NK-92 treated with Interleukin-12 subunit alpha and Interleukin-12 subunit beta, amount 100 ng/mL, for 24 hours (cell line): ENCODE measurements at regions not wholly inside any gene's neighbourhood (a gene's known extent, or its start where the extent isn't known, plus 50 kb on each side); places are given as distances from the start of the nearest gene placed in this dataset.
"Not testable (repeated sequence)": the region's sequence is repeated elsewhere in the genome, so short reads cannot be mapped to it uniquely, and the experiment has no call there.

Experiments
- DNase-seq: peaks from one replicate; lab custom pipeline; 2025; lab: John Stamatoyannopoulos, UW

DNA sequence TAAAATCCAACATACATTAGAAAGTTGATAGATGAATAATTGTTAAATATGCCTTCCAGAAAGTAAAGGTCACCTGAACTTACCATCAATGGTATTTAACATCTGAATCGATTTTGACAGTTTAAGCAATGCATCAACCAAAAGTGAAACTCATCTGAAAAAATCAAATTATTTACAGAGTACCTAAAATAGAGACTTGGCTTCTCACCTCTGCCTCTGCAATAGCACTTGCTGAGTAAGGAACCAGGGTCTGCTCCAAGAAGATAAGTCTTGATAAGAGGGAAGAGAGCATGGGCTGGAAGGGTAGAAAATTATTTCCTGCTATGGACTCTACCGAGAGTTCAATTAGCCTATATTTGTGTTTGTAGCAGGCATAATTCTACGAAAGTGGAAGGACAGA lies 868.3 kb downstream of the STIM2 start:
- no peak for DNase-seq

DNA sequence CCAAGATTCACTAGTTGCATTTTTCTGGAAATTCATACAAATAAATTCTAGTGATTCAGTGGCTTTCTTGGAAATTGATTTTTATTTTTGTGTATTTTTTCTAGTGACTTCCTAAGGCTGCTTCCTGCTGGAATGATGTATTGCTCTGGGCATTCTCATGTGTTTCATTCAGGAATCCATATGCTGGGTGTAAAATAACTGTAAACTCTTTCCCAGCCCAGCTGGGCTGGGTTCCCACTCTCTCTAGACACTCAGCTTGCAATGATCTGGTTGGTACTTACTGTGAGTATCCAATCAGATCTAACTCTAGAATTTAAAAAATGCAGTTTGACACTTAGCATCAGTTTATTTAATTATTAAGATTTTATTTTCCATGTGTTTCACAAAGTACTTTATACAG lies 882.2 kb downstream of the STIM2 start:
- DNase-seq = no peak

GRCh38 chr4:27759611-27760575 lies 899.3 kb downstream of the STIM2 start:
- DNase-seq = no peak

GRCh38 chr4:27763830-27764525 lies 903.3 kb downstream of the STIM2 start:
- no peak for DNase-seq

DNA sequence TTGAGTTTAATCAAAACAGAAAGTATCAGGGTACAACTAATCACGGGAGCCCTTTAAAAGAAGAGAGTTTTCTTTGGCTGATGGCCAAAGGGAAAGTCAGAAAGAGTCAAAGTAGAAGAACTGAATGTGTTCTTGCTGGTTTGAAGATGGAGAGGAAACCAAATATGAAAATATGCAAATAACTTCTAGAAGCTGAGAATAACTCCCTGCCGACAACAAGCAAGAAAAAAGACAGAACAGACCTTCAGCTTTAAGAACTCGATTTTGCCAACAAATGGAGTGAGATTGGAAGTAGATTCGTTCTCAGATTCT lies 903.8 kb downstream of the STIM2 start:
- no peak for DNase-seq

DNA sequence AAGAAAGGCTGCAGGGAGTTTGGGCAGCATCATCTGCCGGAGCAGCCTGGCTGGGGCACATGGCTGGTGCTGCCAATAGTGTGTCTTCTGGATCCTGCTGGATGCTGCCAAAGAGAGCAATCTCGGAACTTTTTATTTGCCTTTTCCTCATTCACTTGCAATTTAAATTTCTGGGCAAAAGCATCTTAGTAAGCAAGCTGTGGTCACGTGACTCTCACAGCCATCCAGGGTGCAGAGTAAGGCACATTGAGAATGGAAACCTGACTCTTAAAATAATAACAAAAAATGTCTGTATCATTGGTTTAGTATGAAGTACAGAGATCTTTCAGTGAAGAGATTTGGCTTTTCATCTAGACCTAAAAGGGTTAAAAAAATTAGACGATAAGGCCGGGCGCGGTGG lies 910.3 kb downstream of the STIM2 start:
- no peak for DNase-seq

DNA sequence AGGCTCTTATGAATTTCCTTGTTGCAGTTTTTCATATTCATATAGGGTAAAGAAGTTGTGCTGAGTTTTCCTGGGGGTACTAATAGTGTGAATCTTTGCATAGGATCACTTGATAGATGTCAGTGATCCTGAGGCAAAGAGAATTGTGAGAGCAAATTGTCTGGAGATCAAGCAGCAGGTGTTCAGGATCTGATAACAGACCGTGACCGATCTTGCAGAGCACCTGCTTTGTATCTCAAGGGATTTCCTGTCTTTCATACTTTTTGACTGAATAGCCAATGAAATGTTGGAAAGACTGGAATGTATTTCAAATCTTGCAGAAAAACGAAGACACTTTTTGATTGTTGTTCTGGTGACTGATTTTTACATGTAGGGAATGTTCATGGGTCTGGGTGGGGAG lies 914.5 kb downstream of the STIM2 start:
- DNase-seq = no peak

GRCh38 chr4:27779827-27780226 lies 919.2 kb downstream of the STIM2 start:
- DNase-seq = no peak

DNA sequence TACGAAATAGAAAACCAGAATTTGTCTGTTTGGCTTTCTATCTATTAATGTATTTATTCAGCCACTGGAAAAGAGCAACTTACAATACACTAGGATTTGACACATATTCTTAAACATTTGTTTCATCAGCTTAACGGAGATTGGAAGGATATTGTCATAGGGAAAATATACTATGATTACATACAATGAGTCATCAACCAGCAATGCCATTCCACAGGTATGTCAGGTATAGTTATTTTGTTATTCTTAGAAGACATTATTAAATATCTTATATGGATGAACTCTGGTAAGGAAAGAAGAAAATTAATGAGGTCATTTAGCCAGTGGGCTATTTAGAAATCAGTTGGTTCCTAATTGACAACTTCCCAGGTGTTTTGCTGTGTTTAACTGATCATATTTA lies 926.6 kb downstream of the STIM2 start:
- DNase-seq = no peak

DNA sequence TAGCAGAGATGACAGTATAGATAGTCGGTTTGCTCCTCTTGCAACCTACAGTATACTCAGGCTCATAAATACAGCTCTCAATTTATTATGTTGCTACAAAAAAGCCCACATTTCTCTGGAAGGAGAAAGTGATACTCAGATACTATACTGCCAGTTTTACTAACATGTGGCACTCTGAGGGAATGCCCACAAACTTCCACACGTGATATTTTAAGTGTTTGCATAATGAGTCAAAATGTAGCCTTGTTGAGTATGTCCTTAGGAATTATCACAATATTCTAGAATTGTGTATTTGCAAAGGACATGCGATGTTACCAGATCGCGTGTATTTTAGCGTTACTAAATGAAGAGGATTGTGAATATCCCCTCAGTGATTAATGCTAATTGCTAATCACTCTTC lies 929.1 kb downstream of the STIM2 start:
- no peak for DNase-seq

DNA sequence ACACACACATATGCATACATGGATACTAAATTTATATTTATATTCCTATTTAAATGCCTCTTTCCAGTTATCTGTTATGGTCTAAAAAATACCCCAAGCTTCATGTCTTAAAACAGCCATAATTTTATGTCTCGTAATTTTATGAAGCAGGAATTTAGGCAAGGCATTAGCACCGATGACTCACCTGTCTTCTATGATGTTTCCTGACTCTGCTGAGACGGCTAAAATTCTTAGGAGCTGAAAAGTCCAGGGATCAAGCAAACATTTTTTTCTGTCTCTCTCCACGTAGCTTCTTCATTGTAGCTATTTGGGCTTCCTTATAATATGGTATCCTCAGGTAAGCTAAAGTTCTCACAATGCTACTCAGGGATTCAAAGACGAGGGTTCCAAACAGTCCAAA lies 930.3 kb downstream of the STIM2 start:
- DNase-seq = no peak

GRCh38 chr4:27791640-27792039 lies 931.0 kb downstream of the STIM2 start:
- DNase-seq = no peak

GRCh38 chr4:27807207-27807606 lies 946.6 kb downstream of the STIM2 start:
- DNase-seq = no peak

DNA sequence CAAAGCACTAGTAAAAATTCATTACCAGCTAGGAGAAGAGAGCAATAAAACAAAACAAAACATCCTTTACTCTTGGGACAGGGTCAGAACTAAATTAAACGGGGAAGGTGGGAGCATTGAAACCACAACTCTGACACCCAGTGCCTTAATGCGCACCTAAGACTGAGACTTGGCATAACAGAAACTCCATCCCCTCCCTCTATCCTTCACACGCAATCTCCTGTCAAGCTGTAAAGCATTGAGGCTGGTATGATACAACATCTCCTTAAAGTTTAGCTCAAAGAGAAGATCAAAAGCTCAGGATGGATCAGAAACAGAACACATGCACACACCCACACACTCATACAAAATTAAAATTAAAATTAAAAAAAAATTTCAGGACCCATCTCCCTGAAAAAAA lies 951.3 kb downstream of the STIM2 start:
- no peak for DNase-seq

- not testable (repeated sequence) for DNase-seq
These were observed 952.6 kb downstream of the STIM2 start for GRCh38 chr4:27813226-27813625.

GRCh38 chr4:27813699-27814425 lies 953.2 kb downstream of the STIM2 start:
- DNase-seq = not testable (repeated sequence)

DNA sequence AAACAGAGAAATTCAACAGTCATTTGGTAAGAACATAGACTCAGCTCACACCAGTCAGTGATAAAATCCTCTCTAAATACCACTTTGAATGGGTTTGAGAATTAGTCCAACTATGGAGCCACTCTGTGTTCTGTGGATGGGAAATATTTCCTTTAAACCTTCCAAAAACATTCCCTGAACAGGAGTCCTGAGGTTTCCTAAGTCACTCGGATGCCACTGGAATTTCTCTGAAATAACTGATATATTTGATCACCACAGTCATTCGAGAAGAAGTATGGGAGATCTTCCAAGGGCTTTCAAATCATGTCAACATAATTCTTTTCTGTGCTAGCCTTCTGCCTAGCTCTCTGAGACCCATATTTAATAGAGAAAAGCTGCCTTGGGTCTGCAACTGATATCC lies 958.6 kb downstream of the STIM2 start:
- DNase-seq = no peak

- DNase-seq = no peak
These were observed 968.2 kb downstream of the STIM2 start for GRCh38 chr4:27828843-27829242.

DNA sequence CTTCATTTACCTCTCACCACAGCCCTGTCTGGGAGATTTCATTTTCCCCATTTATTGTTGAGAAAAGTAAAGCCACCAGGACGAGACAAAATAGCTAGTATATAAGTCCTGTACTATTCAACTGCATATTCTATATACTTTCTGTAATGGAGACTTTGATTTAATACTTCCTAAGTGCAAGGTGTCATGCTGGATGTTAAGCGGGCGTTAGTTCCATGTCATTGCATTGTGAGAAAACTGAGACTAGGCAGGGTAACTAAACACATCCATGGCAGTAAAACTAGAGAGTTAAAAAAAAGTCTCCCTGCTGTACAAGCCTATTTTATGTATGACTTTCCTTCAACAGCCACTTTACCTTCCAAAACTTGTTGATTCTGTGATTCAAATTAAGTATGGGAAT lies 969.6 kb downstream of the STIM2 start:
- DNase-seq = no peak

- no peak for DNase-seq
These were observed 975.2 kb downstream of the STIM2 start for GRCh38 chr4:27835851-27836250.

DNA sequence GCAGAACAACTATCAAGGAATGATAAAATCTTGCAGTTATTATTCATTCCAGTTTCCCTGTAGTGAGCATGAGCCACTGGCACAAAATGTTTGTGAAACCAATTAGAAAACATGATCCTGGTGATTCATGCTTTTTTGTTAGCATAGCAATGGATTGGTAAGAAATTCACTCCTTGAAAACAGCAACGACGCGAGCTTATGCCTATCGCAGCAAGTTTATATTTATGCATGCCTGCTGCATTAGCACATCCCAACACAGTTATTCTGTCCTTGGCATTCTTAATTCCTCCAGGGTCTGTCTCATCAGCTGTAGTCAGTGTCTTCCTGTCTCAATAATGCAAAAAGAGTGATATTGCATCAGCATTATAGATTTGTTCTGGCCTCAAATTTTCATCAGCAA lies 975.9 kb downstream of the STIM2 start:
- DNase-seq = no peak

DNA sequence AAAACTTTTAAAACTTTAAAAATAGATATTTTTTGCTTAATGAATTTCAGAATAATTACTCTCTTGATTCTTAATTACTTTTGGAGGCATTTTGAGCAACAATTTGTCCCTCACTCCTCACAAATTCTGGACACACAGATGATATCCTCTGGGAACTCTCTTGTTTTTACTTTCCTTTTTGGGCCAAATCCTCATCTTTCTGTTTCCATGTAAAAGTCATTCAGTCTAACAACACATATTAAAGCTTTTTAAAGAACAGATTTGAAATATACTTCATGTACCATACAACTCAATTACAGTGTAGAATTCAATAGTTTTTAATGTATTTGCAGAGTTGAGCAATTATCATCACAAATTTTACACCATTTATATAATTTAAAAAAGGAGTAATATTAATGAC lies 983.1 kb downstream of the STIM2 start:
- no peak for DNase-seq

DNA sequence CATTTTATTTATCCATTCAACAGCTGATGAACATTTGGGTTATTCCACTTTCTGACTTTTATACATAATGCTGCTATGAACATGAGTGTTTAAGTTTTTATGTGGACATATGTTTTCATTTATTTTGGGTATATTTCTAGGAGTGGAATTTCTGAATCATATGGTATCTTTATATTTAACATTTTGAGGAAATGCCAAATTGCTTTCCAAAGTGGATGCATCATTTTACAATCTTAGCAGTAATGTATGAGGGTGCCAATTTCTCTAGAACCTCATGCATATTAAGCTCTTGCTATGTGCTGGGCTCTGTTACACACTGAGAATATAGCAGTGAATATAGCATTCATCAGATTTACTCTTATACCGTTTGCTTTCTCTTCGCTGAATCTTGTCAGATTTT lies 983.7 kb downstream of the STIM2 start:
- DNase-seq = no peak
